ENCODE measurements at regions not wholly inside any gene's neighbourhood (a gene's known extent, or its start where the extent isn't known, plus 50 kb on each side); places are given as distances from the start of the nearest gene placed in this dataset.

GRCh38 chr2:18484625-18485024 is 75.8 kb downstream of the RDH14 start:
- Histone ChIP-seq H3K4me1 (ENCODE audit: control insufficient read depth, extremely low read depth, insufficient read depth, low read length) (no peaks in the 10 kb centered on the region), H3K9me1 (ENCODE audit: control insufficient read depth, extremely low read depth, insufficient read depth, low read length) (no peaks in the 10 kb centered on the region), H4K20me1 (ENCODE audit: control insufficient read depth, extremely low read depth, insufficient read depth, low read length) (no peaks in the 10 kb centered on the region), H3K36me3 (ENCODE audit: control insufficient read depth in 2 of 2, extremely low read depth in 1 of 2, insufficient read depth in 2 of 2, low read length in 2 of 2) (no peaks in the 10 kb centered on the region), H3K79me2 (ENCODE audit: control insufficient read depth, insufficient read depth, low read length) (no peaks in the 10 kb centered on the region), H2AFZ (ENCODE audit: control insufficient read depth, low read length) (no peak overlapping the region), H3K4me2 (ENCODE audit: control insufficient read depth, extremely low read depth, insufficient read depth, low read depth, low read length) (no peak overlapping the region), H3K27ac (ENCODE audit: control insufficient read depth, insufficient read depth, low read length) (no peak overlapping the region), H3K27me3 (ENCODE audit: control insufficient read depth, extremely low read depth, insufficient read depth, low read length) (no peaks in the 10 kb centered on the region), H3K4me3 (ENCODE audit: control insufficient read depth in 2 of 3, extremely low read depth in 1 of 3, insufficient read depth in 2 of 3, low read depth in 1 of 3, low read length in 3 of 3) (no peak overlapping the region), H3K9me3 (ENCODE audit: control insufficient read depth, low read depth, low read length) (no peaks in the 10 kb centered on the region), H3K9ac (ENCODE audit: control insufficient read depth, extremely low read depth, insufficient read depth, low read length) (no peak overlapping the region)
- dilution Hi-C loops (cut with MboI; ENCODE audit: extremely low pct_ligation_motif_present, low sequenced_read_pairs), result no loop called here
- no peak for FAIRE-seq
- no peak for DNase-seq (ENCODE audit: low read depth, low spot score)
- no peak for TF ChIP-seq CTCF (optimal IDR thresholded peaks at IDR 0.05 in 1 of 3, IDR thresholded peaks at IDR 0.05 in 1 of 3, conservative IDR thresholded peaks at IDR 0.05 in 1 of 3; ENCODE audit: extremely low read depth in 1 of 3, insufficient read depth in 2 of 3, low read length in 3 of 3)
- TF ChIP-seq EZH2 (IDR thresholded peaks at IDR 0.05; ENCODE audit: low read length), result no peak

- no peak overlapping the region for H3K4me2 ChIP-seq (ENCODE audit: control insufficient read depth, extremely low read depth, insufficient read depth, low read depth, low read length)
- H3K9me1 ChIP-seq (ENCODE audit: control insufficient read depth, extremely low read depth, insufficient read depth, low read length), result no peaks in the 10 kb centered on the region
- H3K4me1 ChIP-seq (ENCODE audit: control insufficient read depth, extremely low read depth, insufficient read depth, low read length), result no peaks in the 10 kb centered on the region
- no peak overlapping the region for H3K27ac ChIP-seq (ENCODE audit: control insufficient read depth, insufficient read depth, low read length)
- no peaks in the 10 kb centered on the region for H3K36me3 ChIP-seq (ENCODE audit: control insufficient read depth in 2 of 2, extremely low read depth in 1 of 2, insufficient read depth in 2 of 2, low read length in 2 of 2)
- DNase-seq (ENCODE audit: low read depth, low spot score), result no peak
- FAIRE-seq, result no peak
- no peaks in the 10 kb centered on the region for H3K79me2 ChIP-seq (ENCODE audit: control insufficient read depth, insufficient read depth, low read length)
- no peaks in the 10 kb centered on the region for H4K20me1 ChIP-seq (ENCODE audit: control insufficient read depth, extremely low read depth, insufficient read depth, low read length)
- no peak overlapping the region for H3K9ac ChIP-seq (ENCODE audit: control insufficient read depth, extremely low read depth, insufficient read depth, low read length)
- TF ChIP-seq CTCF (optimal IDR thresholded peaks at IDR 0.05 in 1 of 3, IDR thresholded peaks at IDR 0.05 in 1 of 3, conservative IDR thresholded peaks at IDR 0.05 in 1 of 3; ENCODE audit: extremely low read depth in 1 of 3, insufficient read depth in 2 of 3, low read length in 3 of 3), result no peak
- TF ChIP-seq EZH2 (IDR thresholded peaks at IDR 0.05; ENCODE audit: low read length), result no peak
- H3K27me3 ChIP-seq (ENCODE audit: control insufficient read depth, extremely low read depth, insufficient read depth, low read length), result no peaks in the 10 kb centered on the region
- no peak overlapping the region for H2AFZ ChIP-seq (ENCODE audit: control insufficient read depth, low read length)
- dilution Hi-C loops (cut with MboI; ENCODE audit: extremely low pct_ligation_motif_present, low sequenced_read_pairs), result no loop called here
- no peak overlapping the region for H3K4me3 ChIP-seq (ENCODE audit: control insufficient read depth in 2 of 3, extremely low read depth in 1 of 3, insufficient read depth in 2 of 3, low read depth in 1 of 3, low read length in 3 of 3)
- no peaks in the 10 kb centered on the region for H3K9me3 ChIP-seq (ENCODE audit: control insufficient read depth, low read depth, low read length)
Observed at GRCh38 chr2:18483896-18484295, 76.6 kb downstream of the RDH14 start.

Data from keratinocyte (primary cell).